GM23338 (cell line): ENCODE measurements at regions not wholly inside any gene's neighbourhood (a gene's known extent, or its start where the extent isn't known, plus 50 kb on each side); places are given as distances from the start of the nearest gene placed in this dataset.

ENCODE experiments used
- ATAC-seq: fragments of 200-7000 bp; cut with Tn5 transposase; 3 replicates; pipeline ENCODE4 v1.9.1; 2020
- DNase-seq: peaks from one replicate; pipeline ENCODE4 v3.0.0-alpha.2; 2015; ENCODE audit warnings: low spot score
- H2AFZ ChIP-seq: fragments of 200-600 bp; sonication (generic); 2 replicates; pipeline ENCODE4 v1.8.0; 2016; ENCODE audit warnings: antibody characterized with exemption, mild to moderate bottlenecking, moderate library complexity
- H3F3A ChIP-seq: fragments of 200-600 bp; sonication (generic); replicated peaks from 2 replicates; pipeline ENCODE4 v1.8.0; 2017; ENCODE audit warnings: antibody characterized with exemption, mixed run types, low read depth
- H3K27ac ChIP-seq: fragments of 200-600 bp; sonication (generic); 2 replicates; pipeline ENCODE4 v1.6.1; 2016; ENCODE audit warnings: low read depth
- H3K27me3 ChIP-seq: fragments of 200-600 bp; sonication (generic); 2 replicates; pipeline ENCODE4 v1.8.0; 2016; ENCODE audit warnings: mild to moderate bottlenecking, mixed run types, moderate library complexity; ENCODE audit not compliant: insufficient read depth
- H3K36me3 ChIP-seq: fragments of 200-600 bp; sonication (generic); 2 replicates; pipeline ENCODE4 v1.8.0; 2016; ENCODE audit warnings: mild to moderate bottlenecking; ENCODE audit not compliant: insufficient read depth
- H3K4me1 ChIP-seq: fragments of 200-600 bp; sonication (generic); 2 replicates; pipeline ENCODE4 v1.8.0; 2016; ENCODE audit warnings: mild to moderate bottlenecking, moderate library complexity; ENCODE audit not compliant: insufficient read depth
- H3K4me2 ChIP-seq: fragments of 200-600 bp; sonication (generic); 2 replicates; pipeline ENCODE4 v1.7.1; 2017; ENCODE audit warnings: mixed run types
- H3K4me3 ChIP-seq: fragments of 200-600 bp; sonication (generic); 2 replicates; pipeline ENCODE4 v1.6.1; 2016; ENCODE audit warnings: mixed run types
- H3K79me2 ChIP-seq: fragments of 200-600 bp; sonication (generic); replicated peaks from 2 replicates; pipeline ENCODE4 v1.8.0; 2017; ENCODE audit warnings: mild to moderate bottlenecking; ENCODE audit not compliant: insufficient read depth
- H3K9me2 ChIP-seq: fragments of 200-600 bp; sonication (generic); 2 replicates; pipeline ENCODE4 v1.8.0; 2017; ENCODE audit not compliant: insufficient read depth
- H4K20me1 ChIP-seq: fragments of 200-600 bp; sonication (generic); replicated peaks from 2 replicates; pipeline ENCODE4 v1.8.0; 2017; ENCODE audit warnings: mild to moderate bottlenecking; ENCODE audit not compliant: insufficient read depth
- H3K27ac Mint-ChIP-seq: 2 replicates; pipeline ENCODE4 v1.8.0; 2020; ENCODE audit warnings: inconsistent platforms, mild to moderate bottlenecking, moderate library complexity, mixed read lengths
- H3K27me3 Mint-ChIP-seq: 3 replicates; pipeline ENCODE4 v1.8.0; 2022; ENCODE audit warnings: low read depth, mild to moderate bottlenecking, moderate library complexity, mixed read lengths, inconsistent platforms; ENCODE audit not compliant: insufficient read depth, poor library complexity
- H3K36me3 Mint-ChIP-seq: 3 replicates; pipeline ENCODE4 v1.8.0; 2021; ENCODE audit warnings: low read depth, mild to moderate bottlenecking, inconsistent platforms, moderate library complexity, mixed read lengths
- H3K4me1 Mint-ChIP-seq: 3 replicates; pipeline ENCODE4 v1.8.0; 2020; ENCODE audit warnings: mild to moderate bottlenecking, inconsistent platforms, mixed read lengths
- H3K4me3 Mint-ChIP-seq: 3 replicates; pipeline ENCODE4 v1.8.0; 2021; ENCODE audit warnings: moderate library complexity, mild to moderate bottlenecking, inconsistent platforms, mixed read lengths
- H3K9me3 Mint-ChIP-seq: 3 replicates; pipeline ENCODE4 v1.8.0; 2020; ENCODE audit warnings: moderate library complexity, mild to moderate bottlenecking, inconsistent platforms, mixed read lengths
- CREB1 ChIP-seq: fragments of 250-450 bp; sonication (Bioruptor Pico); IDR thresholded peaks from 2 replicates; pipeline ENCODE4 v1.5.0; 2020; ENCODE audit warnings: low read depth, mild to moderate bottlenecking, moderate library complexity
- CTCF ChIP-seq, 2 experiments: fragments of 200-600 bp in 1 of 2; sonication (generic) in 1 of 2; conservative IDR thresholded peaks; 2 replicates each; pipeline versions ENCODE4 v1.5.1 to v1.6.1; 2016 to 2017; ENCODE audit warnings: antibody characterized with exemption in 2 of 2, low read depth in 2 of 2, mild to moderate bottlenecking in 2 of 2, moderate library complexity in 1 of 2
- EZH2phosphoT487 ChIP-seq: fragments of 200-600 bp; sonication (generic); IDR thresholded peaks from one replicate; pipeline ENCODE4 v1.8.1; 2018; ENCODE audit warnings: antibody characterized with exemption; ENCODE audit not compliant: unreplicated experiment
- JUNB ChIP-seq: IDR thresholded peaks from one replicate; pipeline ENCODE4 v1.6.1; 2016; ENCODE audit warnings: antibody characterized with exemption; ENCODE audit not compliant: unreplicated experiment
- STAT1 ChIP-seq: IDR thresholded peaks from one replicate; pipeline ENCODE4 v1.6.1; 2016; ENCODE audit warnings: antibody characterized with exemption; ENCODE audit not compliant: unreplicated experiment
- ZNF114 ChIP-seq: fragments of 250-450 bp; sonication (Bioruptor Pico); IDR thresholded peaks from 2 replicates; pipeline ENCODE4 v1.5.0; 2020; ENCODE audit warnings: mild to moderate bottlenecking, moderate library complexity
- TF ChIP-seq, protein P1 (sequence below): IDR thresholded peaks from one replicate; pipeline ENCODE4 v1.6.1; 2018; ENCODE audit warnings: antibody characterized with exemption; ENCODE audit not compliant: unreplicated experiment
- TF ChIP-seq, protein P2 (sequence below): fragments of 250-450 bp; sonication (Bioruptor Pico); IDR thresholded peaks from 2 replicates; pipeline ENCODE4 v1.5.0; 2020; ENCODE audit warnings: mild to moderate bottlenecking, moderate library complexity
- TF ChIP-seq, protein P3 (sequence below): IDR thresholded peaks from 2 replicates; pipeline ENCODE4 v1.6.1; 2016; ENCODE audit warnings: antibody characterized with exemption

DNA sequence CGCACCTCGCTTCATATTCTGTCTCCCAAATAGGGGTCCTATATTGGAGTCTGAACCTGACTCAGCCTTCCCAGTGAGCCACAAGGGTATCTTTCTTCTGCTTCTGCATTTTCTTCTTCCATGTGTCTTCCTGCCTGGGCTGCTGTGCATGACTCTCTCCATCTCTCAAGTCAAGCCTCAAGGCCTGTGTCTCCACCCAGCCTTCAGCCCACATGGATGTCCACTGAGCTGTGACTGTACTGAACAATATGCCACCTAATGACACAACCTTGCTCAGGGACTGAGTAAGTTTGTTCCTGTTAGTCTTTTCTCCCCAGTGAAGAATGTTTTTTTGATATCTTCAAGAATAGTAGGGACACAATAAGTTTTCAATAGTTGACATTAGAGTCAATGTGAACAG, 162.7 kb upstream of the TBX20 start:
- H3K4me3 ChIP-seq: no peak overlapping the region
- TF ChIP-seq EZH2phosphoT487: no peak
- TF ChIP-seq, protein P1, sequence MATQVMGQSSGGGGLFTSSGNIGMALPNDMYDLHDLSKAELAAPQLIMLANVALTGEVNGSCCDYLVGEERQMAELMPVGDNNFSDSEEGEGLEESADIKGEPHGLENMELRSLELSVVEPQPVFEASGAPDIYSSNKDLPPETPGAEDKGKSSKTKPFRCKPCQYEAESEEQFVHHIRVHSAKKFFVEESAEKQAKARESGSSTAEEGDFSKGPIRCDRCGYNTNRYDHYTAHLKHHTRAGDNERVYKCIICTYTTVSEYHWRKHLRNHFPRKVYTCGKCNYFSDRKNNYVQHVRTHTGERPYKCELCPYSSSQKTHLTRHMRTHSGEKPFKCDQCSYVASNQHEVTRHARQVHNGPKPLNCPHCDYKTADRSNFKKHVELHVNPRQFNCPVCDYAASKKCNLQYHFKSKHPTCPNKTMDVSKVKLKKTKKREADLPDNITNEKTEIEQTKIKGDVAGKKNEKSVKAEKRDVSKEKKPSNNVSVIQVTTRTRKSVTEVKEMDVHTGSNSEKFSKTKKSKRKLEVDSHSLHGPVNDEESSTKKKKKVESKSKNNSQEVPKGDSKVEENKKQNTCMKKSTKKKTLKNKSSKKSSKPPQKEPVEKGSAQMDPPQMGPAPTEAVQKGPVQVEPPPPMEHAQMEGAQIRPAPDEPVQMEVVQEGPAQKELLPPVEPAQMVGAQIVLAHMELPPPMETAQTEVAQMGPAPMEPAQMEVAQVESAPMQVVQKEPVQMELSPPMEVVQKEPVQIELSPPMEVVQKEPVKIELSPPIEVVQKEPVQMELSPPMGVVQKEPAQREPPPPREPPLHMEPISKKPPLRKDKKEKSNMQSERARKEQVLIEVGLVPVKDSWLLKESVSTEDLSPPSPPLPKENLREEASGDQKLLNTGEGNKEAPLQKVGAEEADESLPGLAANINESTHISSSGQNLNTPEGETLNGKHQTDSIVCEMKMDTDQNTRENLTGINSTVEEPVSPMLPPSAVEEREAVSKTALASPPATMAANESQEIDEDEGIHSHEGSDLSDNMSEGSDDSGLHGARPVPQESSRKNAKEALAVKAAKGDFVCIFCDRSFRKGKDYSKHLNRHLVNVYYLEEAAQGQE: no peak
- TF ChIP-seq STAT1: no peak
- TF ChIP-seq ZNF114 (CRISPR knock-in tag): no peak
- H4K20me1 ChIP-seq: no peaks in the 10 kb centered on the region
- no peaks in the 10 kb centered on the region for H3K4me1 Mint-ChIP-seq
- H3K4me2 ChIP-seq: no peak overlapping the region
- H3K36me3 ChIP-seq: no peaks in the 10 kb centered on the region
- no peaks in the 10 kb centered on the region for H3K36me3 Mint-ChIP-seq
- H3F3A ChIP-seq: no peaks in the 10 kb centered on the region
- no peaks in the 10 kb centered on the region for H3K9me3 Mint-ChIP-seq
- DNase-seq (no peak), ATAC-seq (no peak)
- H3K27me3 Mint-ChIP-seq: peaks cover 4% of the 10 kb centered on the region
- H3K9me2 ChIP-seq: 0 out of 2 replicates have a peak, but pooled peaks cover 5% of the 10 kb centered on the region
- no peaks in the 10 kb centered on the region for H3K4me1 ChIP-seq
- no peak overlapping the region for H3K27ac Mint-ChIP-seq
- no peaks in the 10 kb centered on the region; the same call in 1 of the 2 replicates for H3K27me3 ChIP-seq
- no peaks in the 10 kb centered on the region for H3K79me2 ChIP-seq
- H3K4me3 Mint-ChIP-seq: no peak overlapping the region
- no peak overlapping the region for H2AFZ ChIP-seq
- H3K27ac ChIP-seq: no peak overlapping the region

- no peak overlapping the region for H3K4me2 ChIP-seq
- H3K27ac Mint-ChIP-seq: no peak overlapping the region
- TF ChIP-seq JUNB (no peak), CREB1 (CRISPR knock-in tag) (no peak), STAT1 (no peak), CTCF (conservative IDR thresholded peaks at IDR 0.05; ENCODE audit: low read depth in 2 of 2) (no peak)
- TF ChIP-seq, protein P2, sequence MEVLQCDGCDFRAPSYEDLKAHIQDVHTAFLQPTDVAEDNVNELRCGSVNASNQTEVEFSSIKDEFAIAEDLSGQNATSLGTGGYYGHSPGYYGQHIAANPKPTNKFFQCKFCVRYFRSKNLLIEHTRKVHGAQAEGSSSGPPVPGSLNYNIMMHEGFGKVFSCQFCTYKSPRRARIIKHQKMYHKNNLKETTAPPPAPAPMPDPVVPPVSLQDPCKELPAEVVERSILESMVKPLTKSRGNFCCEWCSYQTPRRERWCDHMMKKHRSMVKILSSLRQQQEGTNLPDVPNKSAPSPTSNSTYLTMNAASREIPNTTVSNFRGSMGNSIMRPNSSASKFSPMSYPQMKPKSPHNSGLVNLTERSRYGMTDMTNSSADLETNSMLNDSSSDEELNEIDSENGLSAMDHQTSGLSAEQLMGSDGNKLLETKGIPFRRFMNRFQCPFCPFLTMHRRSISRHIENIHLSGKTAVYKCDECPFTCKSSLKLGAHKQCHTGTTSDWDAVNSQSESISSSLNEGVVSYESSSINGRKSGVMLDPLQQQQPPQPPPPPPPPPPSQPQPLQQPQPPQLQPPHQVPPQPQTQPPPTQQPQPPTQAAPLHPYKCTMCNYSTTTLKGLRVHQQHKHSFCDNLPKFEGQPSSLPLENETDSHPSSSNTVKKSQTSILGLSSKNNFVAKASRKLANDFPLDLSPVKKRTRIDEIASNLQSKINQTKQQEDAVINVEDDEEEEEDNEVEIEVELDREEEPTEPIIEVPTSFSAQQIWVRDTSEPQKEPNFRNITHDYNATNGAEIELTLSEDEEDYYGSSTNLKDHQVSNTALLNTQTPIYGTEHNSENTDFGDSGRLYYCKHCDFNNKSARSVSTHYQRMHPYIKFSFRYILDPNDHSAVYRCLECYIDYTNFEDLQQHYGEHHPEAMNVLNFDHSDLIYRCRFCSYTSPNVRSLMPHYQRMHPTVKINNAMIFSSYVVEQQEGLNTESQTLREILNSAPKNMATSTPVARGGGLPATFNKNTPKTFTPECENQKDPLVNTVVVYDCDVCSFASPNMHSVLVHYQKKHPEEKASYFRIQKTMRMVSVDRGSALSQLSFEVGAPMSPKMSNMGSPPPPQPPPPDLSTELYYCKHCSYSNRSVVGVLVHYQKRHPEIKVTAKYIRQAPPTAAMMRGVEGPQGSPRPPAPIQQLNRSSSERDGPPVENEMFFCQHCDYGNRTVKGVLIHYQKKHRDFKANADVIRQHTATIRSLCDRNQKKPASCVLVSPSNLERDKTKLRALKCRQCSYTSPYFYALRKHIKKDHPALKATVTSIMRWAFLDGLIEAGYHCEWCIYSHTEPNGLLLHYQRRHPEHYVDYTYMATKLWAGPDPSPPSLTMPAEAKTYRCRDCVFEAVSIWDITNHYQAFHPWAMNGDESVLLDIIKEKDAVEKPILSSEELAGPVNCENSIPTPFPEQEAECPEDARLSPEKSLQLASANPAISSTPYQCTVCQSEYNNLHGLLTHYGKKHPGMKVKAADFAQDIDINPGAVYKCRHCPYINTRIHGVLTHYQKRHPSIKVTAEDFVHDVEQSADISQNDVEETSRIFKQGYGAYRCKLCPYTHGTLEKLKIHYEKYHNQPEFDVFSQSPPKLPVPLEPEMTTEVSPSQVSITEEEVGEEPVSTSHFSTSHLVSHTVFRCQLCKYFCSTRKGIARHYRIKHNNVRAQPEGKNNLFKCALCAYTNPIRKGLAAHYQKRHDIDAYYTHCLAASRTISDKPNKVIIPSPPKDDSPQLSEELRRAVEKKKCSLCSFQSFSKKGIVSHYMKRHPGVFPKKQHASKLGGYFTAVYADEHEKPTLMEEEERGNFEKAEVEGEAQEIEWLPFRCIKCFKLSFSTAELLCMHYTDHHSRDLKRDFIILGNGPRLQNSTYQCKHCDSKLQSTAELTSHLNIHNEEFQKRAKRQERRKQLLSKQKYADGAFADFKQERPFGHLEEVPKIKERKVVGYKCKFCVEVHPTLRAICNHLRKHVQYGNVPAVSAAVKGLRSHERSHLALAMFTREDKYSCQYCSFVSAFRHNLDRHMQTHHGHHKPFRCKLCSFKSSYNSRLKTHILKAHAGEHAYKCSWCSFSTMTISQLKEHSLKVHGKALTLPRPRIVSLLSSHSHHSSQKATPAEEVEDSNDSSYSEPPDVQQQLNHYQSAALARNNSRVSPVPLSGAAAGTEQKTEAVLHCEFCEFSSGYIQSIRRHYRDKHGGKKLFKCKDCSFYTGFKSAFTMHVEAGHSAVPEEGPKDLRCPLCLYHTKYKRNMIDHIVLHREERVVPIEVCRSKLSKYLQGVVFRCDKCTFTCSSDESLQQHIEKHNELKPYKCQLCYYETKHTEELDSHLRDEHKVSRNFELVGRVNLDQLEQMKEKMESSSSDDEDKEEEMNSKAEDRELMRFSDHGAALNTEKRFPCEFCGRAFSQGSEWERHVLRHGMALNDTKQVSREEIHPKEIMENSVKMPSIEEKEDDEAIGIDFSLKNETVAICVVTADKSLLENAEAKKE (CRISPR knock-in tag): no peak
- TF ChIP-seq, protein P3, sequence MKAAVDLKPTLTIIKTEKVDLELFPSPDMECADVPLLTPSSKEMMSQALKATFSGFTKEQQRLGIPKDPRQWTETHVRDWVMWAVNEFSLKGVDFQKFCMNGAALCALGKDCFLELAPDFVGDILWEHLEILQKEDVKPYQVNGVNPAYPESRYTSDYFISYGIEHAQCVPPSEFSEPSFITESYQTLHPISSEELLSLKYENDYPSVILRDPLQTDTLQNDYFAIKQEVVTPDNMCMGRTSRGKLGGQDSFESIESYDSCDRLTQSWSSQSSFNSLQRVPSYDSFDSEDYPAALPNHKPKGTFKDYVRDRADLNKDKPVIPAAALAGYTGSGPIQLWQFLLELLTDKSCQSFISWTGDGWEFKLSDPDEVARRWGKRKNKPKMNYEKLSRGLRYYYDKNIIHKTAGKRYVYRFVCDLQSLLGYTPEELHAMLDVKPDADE: no peak
These were observed 161.5 kb upstream of the TBX20 start for GRCh38 chr7:35415411-35415822.

More at GRCh38 chr7:35415411-35415822, 161.5 kb upstream of the TBX20 start:
- Mint-ChIP-seq H3K27me3 (peaks cover 4% of the 10 kb centered on the region), H3K36me3 (no peaks in the 10 kb centered on the region), H3K4me1 (no peaks in the 10 kb centered on the region), H3K9me3 (no peaks in the 10 kb centered on the region), H3K4me3 (no peak overlapping the region)
- Histone ChIP-seq H4K20me1 (no peaks in the 10 kb centered on the region), H3K27me3 (no peaks in the 10 kb centered on the region; the same call in 1 of the 2 replicates), H3F3A (no peaks in the 10 kb centered on the region), H2AFZ (no peak overlapping the region), H3K36me3 (no peaks in the 10 kb centered on the region), H3K4me3 (no peak overlapping the region), H3K27ac (no peak overlapping the region), H3K9me2 (0 out of 2 replicates have a peak, but pooled peaks cover 5% of the 10 kb centered on the region), H3K79me2 (no peaks in the 10 kb centered on the region), H3K4me1 (no peaks in the 10 kb centered on the region)
- DNase-seq: no peak
- ATAC-seq: no peak
